Endothelial cell of umbilical vein (primary cell): ENCODE measurements at regions not wholly inside any gene's neighbourhood (a gene's known extent, or its start where the extent isn't known, plus 50 kb on each side); places are given as distances from the start of the nearest gene placed in this dataset.

Experiments used
- BruUV-seq: library from RNA; stranded (reverse); fragments of 400-500 nt; replicated peaks from 2 replicates; lab custom pipeline; 2021; lab: Mats Ljungman, UMichigan
- CTCF ChIA-PET: fragments of 300-600, 350-600 bp; sonication (Branson Sonifier 250); formaldehyde crosslinking; loops from one replicate; lab custom pipeline; 2021; ENCODE audit warnings: antibody characterized with exemption, inconsistent platforms; lab: Charles Lee
- POLR2A ChIA-PET: fragments of 300-600, 350-600 bp; sonication (Branson Sonifier 250); formaldehyde crosslinking; loops from one replicate; lab custom pipeline; 2021; ENCODE audit warnings: antibody characterized with exemption, inconsistent platforms; lab: Charles Lee
- DNase-seq: peaks from one replicate; pipeline ENCODE4 v3.0.0-alpha.2; 2011; ENCODE audit warnings: low read depth, low spot score
- FAIRE-seq: peaks from 2 replicates; lab custom pipeline; 2011; peaks lifted over from hg19 to GRCh38; lab: Jason Lieb, UNC
- H2AFZ ChIP-seq: 2 replicates; pipeline ENCODE4 v1.6.0; 2012; ENCODE audit warnings: low read depth, low read length, control low read depth, inconsistent platforms
- H3K27ac ChIP-seq: 2 replicates; pipeline ENCODE4 v1.5.1; 2011; ENCODE audit warnings: low read depth, mild to moderate bottlenecking, control low read depth, low read length, moderate library complexity; ENCODE audit not compliant: insufficient read depth
- H3K27me3 ChIP-seq, 2 experiments: 2 replicates each; pipeline versions ENCODE4 v1.6.0 to v1.6.1; 2011; ENCODE audit warnings: low read length in 2 of 2, mixed read lengths in 1 of 2; ENCODE audit not compliant: control insufficient read depth in 2 of 2, insufficient read depth in 2 of 2
- H3K36me3 ChIP-seq, 2 experiments: 2 replicates in 1 of 2; 3 replicates in 1 of 2; pipeline ENCODE4 v1.5.1; 2011; ENCODE audit warnings: low read length in 2 of 2, mild to moderate bottlenecking in 1 of 2, moderate library complexity in 1 of 2; ENCODE audit not compliant: control insufficient read depth in 2 of 2, insufficient read depth in 2 of 2; ENCODE audit errors: extremely low read depth in 1 of 2
- H3K4me1 ChIP-seq: 3 replicates; pipeline ENCODE4 v1.5.1; 2011; ENCODE audit warnings: mild to moderate bottlenecking, low read length; ENCODE audit not compliant: control insufficient read depth, insufficient read depth; ENCODE audit errors: extremely low read depth
- H3K4me2 ChIP-seq: 2 replicates; pipeline ENCODE4 v1.6.1; 2011; ENCODE audit warnings: low read length, control low read depth, mixed read lengths; ENCODE audit not compliant: insufficient read depth
- H3K4me3 ChIP-seq, 3 experiments: fragments of 200-600 bp in 1 of 3; sonication (generic), shearing (Covaris generic) in 1 of 3; replicated peaks in 1 of 3; 2 replicates each; pipeline ENCODE4 v1.5.1; 2011 to 2016; ENCODE audit warnings: control low read depth in 3 of 3, low read length in 3 of 3, mild to moderate bottlenecking in 2 of 3, inconsistent platforms in 1 of 3, low read depth in 1 of 3, moderate library complexity in 1 of 3; ENCODE audit not compliant: insufficient read depth in 1 of 3
- H3K79me2 ChIP-seq: 2 replicates; pipeline ENCODE4 v1.6.0; 2012; ENCODE audit warnings: low read length, inconsistent platforms; ENCODE audit not compliant: control insufficient read depth, insufficient read depth
- H3K9ac ChIP-seq: replicated peaks from 2 replicates; pipeline ENCODE3; 2011; ENCODE audit warnings: low read length, control low read depth; ENCODE audit not compliant: insufficient read depth; ENCODE audit errors: extremely low read depth
- H3K9me1 ChIP-seq: replicated peaks from 3 replicates; pipeline ENCODE4 v1.6.0; 2011; ENCODE audit warnings: mild to moderate bottlenecking, low read length; ENCODE audit not compliant: control insufficient read depth, insufficient read depth; ENCODE audit errors: extremely low read depth
- H3K9me3 ChIP-seq: replicated peaks from 2 replicates; pipeline ENCODE4 v1.5.1; 2012; ENCODE audit warnings: low read length, inconsistent platforms; ENCODE audit not compliant: control insufficient read depth, insufficient read depth
- H4K20me1 ChIP-seq: replicated peaks from 2 replicates; pipeline ENCODE3; 2011; ENCODE audit warnings: mild to moderate bottlenecking, low read length; ENCODE audit not compliant: control insufficient read depth, insufficient read depth; ENCODE audit errors: extremely low read depth
- EZH2 ChIP-seq: IDR thresholded peaks from 2 replicates; pipeline ENCODE4 v1.6.1; 2012; ENCODE audit warnings: borderline replicate concordance, low read depth, mild to moderate bottlenecking, moderate library complexity, low read length, inconsistent platforms; ENCODE audit not compliant: severe bottlenecking
- FOS ChIP-seq: IDR thresholded peaks from 2 replicates; pipeline ENCODE4 v1.6.1; 2011; ENCODE audit warnings: mild to moderate bottlenecking, low read length, moderate library complexity, borderline replicate concordance; ENCODE audit not compliant: insufficient read depth
- GATA2 ChIP-seq: IDR thresholded peaks from 2 replicates; pipeline ENCODE4 v1.7.0; 2011; ENCODE audit warnings: low read depth, mild to moderate bottlenecking, moderate library complexity, mixed read lengths, low read length; ENCODE audit not compliant: insufficient read length, insufficient read depth
- JUN ChIP-seq: IDR thresholded peaks from 2 replicates; pipeline ENCODE4 v1.6.1; 2011; ENCODE audit warnings: borderline replicate concordance, low read depth; ENCODE audit not compliant: insufficient read length, insufficient read depth
- MYC ChIP-seq: IDR thresholded peaks from one replicate; pipeline ENCODE4 v1.6.1; 2011; ENCODE audit warnings: mild to moderate bottlenecking, low read depth, low read length
- POLR2A ChIP-seq: IDR thresholded peaks from 2 replicates; pipeline ENCODE4 v1.6.1; 2012; ENCODE audit warnings: low read depth, mild to moderate bottlenecking, control low read depth, low read length
- POLR2AphosphoS5 ChIP-seq: IDR thresholded peaks from 2 replicates; pipeline ENCODE4 v1.6.1; 2012; ENCODE audit warnings: low read depth, mild to moderate bottlenecking, control low read depth, low read length, moderate library complexity; ENCODE audit not compliant: insufficient read depth
- dilution Hi-C: fragments of 300-500 bp; cut with MboI; formaldehyde crosslinking; loops from one replicate; pipeline ENCODE4 v1.15.0; 2019; ENCODE audit warnings: low sequenced_read_pairs; ENCODE audit not compliant: extremely low pct_ligation_motif_present
- intact Hi-C: fragments of 100-400 bp; cut with micrococcal nuclease; formaldehyde crosslinking; loops from one replicate; pipeline ENCODE4 v1.10.0; 2022
- TF ChIP-seq, protein P1 (sequence below): IDR thresholded peaks from 2 replicates; pipeline ENCODE4 v1.6.1; 2011; ENCODE audit not compliant: insufficient read depth, insufficient read length
- TF ChIP-seq, protein P2 (sequence below), 2 donors: IDR thresholded peaks; 1 replicate in 1 of 2; 2 replicates in 1 of 2; pipeline ENCODE4 v1.5.1; 2011; ENCODE audit warnings: low read length in 2 of 2, mild to moderate bottlenecking in 2 of 2, moderate library complexity in 2 of 2, control low read depth in 1 of 2, inconsistent platforms in 1 of 2, low read depth in 1 of 2; ENCODE audit not compliant: insufficient read depth in 1 of 2; ENCODE audit errors: extremely low read depth in 1 of 2

DNA sequence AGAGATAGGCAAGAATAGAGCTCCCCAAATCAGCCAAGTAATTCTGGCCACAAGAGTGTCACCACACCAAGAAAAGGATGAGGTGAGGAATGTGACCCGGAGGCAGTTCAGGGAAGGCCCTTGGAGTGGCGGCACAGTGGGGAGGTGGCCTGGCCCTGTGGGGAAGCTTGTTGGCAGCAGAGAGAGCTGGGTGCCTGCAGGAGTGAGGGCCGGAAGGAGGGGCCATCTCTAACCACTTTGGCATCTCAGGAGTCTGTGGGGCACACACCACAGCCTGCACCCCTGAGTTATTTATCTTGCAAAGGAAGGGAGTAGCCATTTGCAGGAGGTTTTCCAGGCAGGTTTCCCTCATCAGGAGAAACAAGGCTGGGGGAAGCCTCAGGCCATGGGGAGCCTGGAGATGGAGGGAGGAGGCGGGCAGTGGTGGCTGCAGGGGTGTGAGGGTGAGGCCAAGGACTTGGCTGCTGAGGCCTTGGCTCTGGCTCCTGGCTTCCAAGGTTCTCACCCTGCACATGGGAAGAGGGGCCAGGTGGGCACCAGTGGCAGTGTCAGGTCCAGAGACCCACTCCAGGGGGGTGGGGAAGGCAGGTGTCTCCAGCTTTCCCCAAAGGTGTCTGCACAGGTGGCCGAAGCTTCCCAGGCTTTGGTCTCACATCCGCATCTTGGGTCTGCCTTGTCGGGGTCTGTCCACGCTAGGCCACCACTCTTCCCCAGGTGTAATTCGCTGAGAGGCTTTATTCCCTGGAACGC is 370.2 kb downstream of the CTTN start:
- Histone ChIP-seq H3K4me1 (no peaks in the 10 kb centered on the region), H3K36me3 (no peaks in the 10 kb centered on the region), H2AFZ (no peak overlapping the region), H4K20me1 (no peaks in the 10 kb centered on the region), H3K27me3 (no peaks in the 10 kb centered on the region), H3K4me2 (no peak overlapping the region), H3K9me1 (no peaks in the 10 kb centered on the region), H3K27ac (no peak overlapping the region), H3K9ac (no peak overlapping the region), H3K9me3 (no peaks in the 10 kb centered on the region), H3K79me2 (no peaks in the 10 kb centered on the region), H3K4me3 (no peak overlapping the region)
- CTCF ChIA-PET = interaction anchor here (0.6 kb wide), 1 partner anchor 169 kb away, joined by 3 read pairs; no protein-coding TSS in a partner anchor
- no peak for FAIRE-seq
- POLR2A ChIA-PET = no interaction called here
- dilution Hi-C loops = no loop called here
- no TSS peak for BruUV-seq
- TF ChIP-seq MYC (no peak), POLR2AphosphoS5 (no peak)
- intact Hi-C loops = no loop called here
- no peak for DNase-seq

DNA sequence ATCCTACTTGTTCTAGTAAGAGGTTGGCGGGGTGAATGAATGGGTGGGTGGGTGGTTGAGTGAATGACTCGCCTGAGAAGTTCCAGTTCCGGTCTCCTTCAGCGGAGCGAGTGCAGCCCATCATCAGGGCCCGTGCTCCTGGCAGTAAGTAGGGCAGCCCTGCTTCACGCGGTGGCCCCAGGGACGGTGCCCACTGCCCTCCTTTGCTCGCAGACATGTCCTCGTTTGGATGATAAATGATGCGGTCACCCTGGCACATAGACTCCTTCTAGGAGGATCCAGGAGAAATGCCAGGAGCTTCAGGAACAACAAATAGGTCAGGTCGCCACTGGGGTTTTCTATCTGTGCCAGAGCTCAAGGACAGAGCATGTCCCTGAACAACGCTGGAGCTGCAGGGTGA is 370.8 kb downstream of the CTTN start:
- no peaks in the 10 kb centered on the region for H3K4me1 ChIP-seq
- H2AFZ ChIP-seq = no peak overlapping the region
- ChIA-PET CTCF (interaction anchor here (0.6 kb wide), 1 partner anchor 169 kb away, joined by 3 read pairs; no protein-coding TSS in a partner anchor), POLR2A (no interaction called here)
- H4K20me1 ChIP-seq = no peaks in the 10 kb centered on the region
- intact Hi-C loops (no loop called here), dilution Hi-C loops (no loop called here)
- H3K27ac ChIP-seq = no peak overlapping the region
- no peak for TF ChIP-seq JUN
- TF ChIP-seq GATA2 = no peak
- TF ChIP-seq, protein P1, sequence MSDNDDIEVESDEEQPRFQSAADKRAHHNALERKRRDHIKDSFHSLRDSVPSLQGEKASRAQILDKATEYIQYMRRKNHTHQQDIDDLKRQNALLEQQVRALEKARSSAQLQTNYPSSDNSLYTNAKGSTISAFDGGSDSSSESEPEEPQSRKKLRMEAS = no peak
- TF ChIP-seq MYC = no peak
- no peak for TF ChIP-seq POLR2A
- TF ChIP-seq FOS = no peak
- TF ChIP-seq EZH2 = no peak
- TF ChIP-seq, protein P2, sequence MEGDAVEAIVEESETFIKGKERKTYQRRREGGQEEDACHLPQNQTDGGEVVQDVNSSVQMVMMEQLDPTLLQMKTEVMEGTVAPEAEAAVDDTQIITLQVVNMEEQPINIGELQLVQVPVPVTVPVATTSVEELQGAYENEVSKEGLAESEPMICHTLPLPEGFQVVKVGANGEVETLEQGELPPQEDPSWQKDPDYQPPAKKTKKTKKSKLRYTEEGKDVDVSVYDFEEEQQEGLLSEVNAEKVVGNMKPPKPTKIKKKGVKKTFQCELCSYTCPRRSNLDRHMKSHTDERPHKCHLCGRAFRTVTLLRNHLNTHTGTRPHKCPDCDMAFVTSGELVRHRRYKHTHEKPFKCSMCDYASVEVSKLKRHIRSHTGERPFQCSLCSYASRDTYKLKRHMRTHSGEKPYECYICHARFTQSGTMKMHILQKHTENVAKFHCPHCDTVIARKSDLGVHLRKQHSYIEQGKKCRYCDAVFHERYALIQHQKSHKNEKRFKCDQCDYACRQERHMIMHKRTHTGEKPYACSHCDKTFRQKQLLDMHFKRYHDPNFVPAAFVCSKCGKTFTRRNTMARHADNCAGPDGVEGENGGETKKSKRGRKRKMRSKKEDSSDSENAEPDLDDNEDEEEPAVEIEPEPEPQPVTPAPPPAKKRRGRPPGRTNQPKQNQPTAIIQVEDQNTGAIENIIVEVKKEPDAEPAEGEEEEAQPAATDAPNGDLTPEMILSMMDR (IDR thresholded peaks at IDR 0.05; ENCODE audit: extremely low read depth in 1 of 2, insufficient read depth in 1 of 2, low read depth in 1 of 2, low read length in 2 of 2) = no peak
- no peak for TF ChIP-seq POLR2AphosphoS5
- no peak overlapping the region for H3K9ac ChIP-seq
- DNase-seq = no peak
- no peaks in the 10 kb centered on the region for H3K9me1 ChIP-seq
- H3K79me2 ChIP-seq = no peaks in the 10 kb centered on the region
- H3K9me3 ChIP-seq = no peaks in the 10 kb centered on the region
- no peak for FAIRE-seq
- H3K4me3 ChIP-seq = no peak overlapping the region
- no peaks in the 10 kb centered on the region for H3K27me3 ChIP-seq
- no TSS peak for BruUV-seq
- H3K4me2 ChIP-seq = no peak overlapping the region
- no peaks in the 10 kb centered on the region for H3K36me3 ChIP-seq
